NB4 (cell line): ENCODE measurements at regions not wholly inside any gene's neighbourhood (a gene's known extent, or its start where the extent isn't known, plus 50 kb on each side); places are given as distances from the start of the nearest gene placed in this dataset.

Experiments
- CTCF ChIP-seq: IDR thresholded peaks from one replicate; pipeline ENCODE4 v1.5.1; 2012; ENCODE audit warnings: low read depth, low read length
- MYC ChIP-seq: IDR thresholded peaks from 2 replicates; pipeline ENCODE4 v1.6.1; 2011; ENCODE audit warnings: low read depth, low read length
- POLR2A ChIP-seq: IDR thresholded peaks from 2 replicates; pipeline ENCODE4 v1.6.1; 2011; ENCODE audit warnings: mild to moderate bottlenecking; ENCODE audit not compliant: insufficient read length; ENCODE audit errors: extremely low read depth
- TF ChIP-seq, protein P1 (sequence below): IDR thresholded peaks from 2 replicates; pipeline ENCODE4 v1.6.1; 2011; ENCODE audit warnings: low read depth, low read length

GRCh38 chr4:27974339-27974738 is 1113.7 kb downstream of the STIM2 start:
- TF ChIP-seq CTCF (no peak), POLR2A (no peak), MYC (no peak)
- TF ChIP-seq, protein P1, sequence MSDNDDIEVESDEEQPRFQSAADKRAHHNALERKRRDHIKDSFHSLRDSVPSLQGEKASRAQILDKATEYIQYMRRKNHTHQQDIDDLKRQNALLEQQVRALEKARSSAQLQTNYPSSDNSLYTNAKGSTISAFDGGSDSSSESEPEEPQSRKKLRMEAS, result no peak
